ENCODE measurements at regions not wholly inside any gene's neighbourhood (a gene's known extent, or its start where the extent isn't known, plus 50 kb on each side); places are given as distances from the start of the nearest gene placed in this dataset.

DNA sequence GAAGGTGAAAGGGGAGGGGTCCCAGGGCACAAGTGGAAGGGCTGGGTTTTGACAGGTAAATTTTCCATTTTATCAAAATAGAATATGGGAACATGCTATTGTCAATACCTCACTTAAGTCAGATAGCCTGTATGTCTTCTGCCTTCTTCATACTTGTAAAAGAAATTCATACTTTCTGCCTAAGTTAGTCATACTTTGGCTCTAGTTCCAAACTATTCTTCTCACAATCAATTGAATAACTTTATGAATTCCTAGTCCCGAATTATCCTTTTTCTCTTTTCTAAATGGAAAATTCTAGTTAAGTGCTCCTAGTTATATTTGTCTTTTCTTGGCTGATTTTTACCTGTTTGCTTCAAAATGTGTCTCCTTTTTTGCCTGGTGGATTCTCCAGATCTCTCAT, 271.4 kb downstream of the CSNK1G3 start:
- intact Hi-C loops (cut with micrococcal nuclease; ENCODE audit: unreplicated experiment): no loop called here
- Mint-ChIP-seq H3K36me3 (ENCODE audit: insufficient read depth, unreplicated experiment) (no peaks in the 10 kb centered on the region), H3K27ac (ENCODE audit: unreplicated experiment) (no peak overlapping the region), H3K4me1 (ENCODE audit: low read depth, unreplicated experiment) (no peaks in the 10 kb centered on the region), H3K9me3 (ENCODE audit: low read depth, unreplicated experiment) (peaks cover 2% of the 10 kb centered on the region), H3K27me3 (ENCODE audit: unreplicated experiment) (no peaks in the 10 kb centered on the region), H3K4me3 (ENCODE audit: low read depth, unreplicated experiment) (no peak overlapping the region)
- no peak for DNase-seq
- no peak for TF ChIP-seq CTCF (IDR thresholded peaks at IDR 0.05; ENCODE audit: unreplicated experiment)
- no TSS peak for BruUV-seq (replicated peaks)
- CTCF ChIA-PET: no interaction called here

DNA sequence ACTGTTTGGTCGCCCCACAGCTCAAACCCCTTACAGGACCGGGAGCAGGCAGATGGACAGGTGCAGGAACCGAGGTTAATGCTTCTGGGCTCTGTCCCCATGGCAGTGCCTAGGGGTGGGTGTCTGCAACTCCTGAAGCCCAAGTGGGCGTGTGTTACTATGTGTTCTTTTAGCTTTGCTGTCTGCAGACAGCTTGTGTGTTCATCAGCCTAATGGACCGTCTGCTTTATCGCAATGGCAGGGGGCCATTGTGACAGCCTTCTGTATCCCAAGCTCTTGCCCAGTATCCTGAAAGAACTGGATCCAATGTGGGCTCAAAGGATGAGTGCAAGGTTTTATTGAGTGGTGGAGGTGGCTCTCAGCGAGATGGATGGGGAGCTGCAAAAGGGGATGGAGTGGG, 266.7 kb downstream of the CSNK1G3 start:
- Mint-ChIP-seq H3K4me3 (ENCODE audit: low read depth, unreplicated experiment) (no peak overlapping the region), H3K4me1 (ENCODE audit: low read depth, unreplicated experiment) (no peaks in the 10 kb centered on the region), H3K27me3 (ENCODE audit: unreplicated experiment) (no peaks in the 10 kb centered on the region), H3K9me3 (ENCODE audit: low read depth, unreplicated experiment) (peaks cover 2% of the 10 kb centered on the region), H3K36me3 (ENCODE audit: insufficient read depth, unreplicated experiment) (no peaks in the 10 kb centered on the region), H3K27ac (ENCODE audit: unreplicated experiment) (no peak overlapping the region)
- intact Hi-C loops (cut with micrococcal nuclease; ENCODE audit: unreplicated experiment): no loop called here
- no peak for TF ChIP-seq CTCF (IDR thresholded peaks at IDR 0.05; ENCODE audit: unreplicated experiment)
- DNase-seq: no peak
- CTCF ChIA-PET: no interaction called here
- BruUV-seq (replicated peaks): no TSS peak

DNA sequence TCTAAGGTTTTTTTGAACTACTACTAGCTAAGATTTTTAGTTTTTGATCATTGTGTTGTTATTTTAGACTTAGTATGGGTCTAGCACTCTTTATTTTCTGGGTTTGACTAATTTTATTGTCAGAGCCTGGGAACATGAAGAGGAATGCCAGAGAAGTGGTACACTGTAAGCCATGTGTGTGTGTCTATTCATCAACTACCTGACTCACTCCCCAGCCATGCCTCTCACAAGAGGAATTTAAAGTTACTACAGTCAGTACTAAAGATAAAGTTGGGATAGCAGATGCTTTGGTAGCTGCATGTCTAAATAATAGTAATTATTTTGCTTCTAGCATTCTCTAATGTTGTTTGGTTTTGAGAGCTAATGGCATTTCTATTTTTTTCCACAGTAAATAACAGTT, 264.8 kb downstream of the CSNK1G3 start:
- no TSS peak for BruUV-seq (replicated peaks)
- DNase-seq: no peak
- no peak overlapping the region for H3K4me3 Mint-ChIP-seq (ENCODE audit: low read depth, unreplicated experiment)
- no peak for TF ChIP-seq CTCF (IDR thresholded peaks at IDR 0.05; ENCODE audit: unreplicated experiment)
- no peak overlapping the region for H3K27ac Mint-ChIP-seq (ENCODE audit: unreplicated experiment)
- H3K4me1 Mint-ChIP-seq (ENCODE audit: low read depth, unreplicated experiment): no peaks in the 10 kb centered on the region
- peaks cover 2% of the 10 kb centered on the region for H3K9me3 Mint-ChIP-seq (ENCODE audit: low read depth, unreplicated experiment)
- no peaks in the 10 kb centered on the region for H3K36me3 Mint-ChIP-seq (ENCODE audit: insufficient read depth, unreplicated experiment)
- CTCF ChIA-PET: no interaction called here
- no peaks in the 10 kb centered on the region for H3K27me3 Mint-ChIP-seq (ENCODE audit: unreplicated experiment)
- intact Hi-C loops (cut with micrococcal nuclease; ENCODE audit: unreplicated experiment): no loop called here

DNA sequence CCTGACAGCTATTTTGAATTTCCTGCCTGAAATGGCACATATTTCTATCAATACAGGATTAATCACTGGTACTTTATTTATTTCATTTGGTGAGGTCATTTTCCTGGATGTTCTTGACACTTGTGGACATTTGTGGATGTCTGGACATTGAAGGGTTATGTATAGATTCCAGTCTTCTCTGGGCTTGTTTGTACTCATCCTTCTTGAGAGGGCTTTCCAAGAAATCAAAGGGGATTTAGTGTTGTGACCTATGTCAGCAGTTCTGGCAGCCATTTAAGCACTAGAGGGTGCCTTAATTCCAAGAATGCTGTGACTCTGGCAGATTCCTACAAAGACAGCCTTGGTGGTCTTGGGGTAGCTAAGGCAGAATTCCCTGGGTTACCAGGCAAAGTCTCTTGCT, 259.7 kb downstream of the CSNK1G3 start:
- H3K36me3 Mint-ChIP-seq (ENCODE audit: insufficient read depth, unreplicated experiment): no peaks in the 10 kb centered on the region
- DNase-seq: no peak
- H3K4me3 Mint-ChIP-seq (ENCODE audit: low read depth, unreplicated experiment): no peak overlapping the region
- H3K4me1 Mint-ChIP-seq (ENCODE audit: low read depth, unreplicated experiment): no peaks in the 10 kb centered on the region
- no peak for TF ChIP-seq CTCF (IDR thresholded peaks at IDR 0.05; ENCODE audit: unreplicated experiment)
- BruUV-seq (replicated peaks): no TSS peak
- H3K27me3 Mint-ChIP-seq (ENCODE audit: unreplicated experiment): no peaks in the 10 kb centered on the region
- intact Hi-C loops (cut with micrococcal nuclease; ENCODE audit: unreplicated experiment): no loop called here
- H3K27ac Mint-ChIP-seq (ENCODE audit: unreplicated experiment): no peak overlapping the region
- CTCF ChIA-PET: no interaction called here
- H3K9me3 Mint-ChIP-seq (ENCODE audit: low read depth, unreplicated experiment): peaks cover under 1% of the 10 kb centered on the region

- intact Hi-C loops (cut with micrococcal nuclease; ENCODE audit: unreplicated experiment): no loop called here
- no peaks in the 10 kb centered on the region for H3K36me3 Mint-ChIP-seq (ENCODE audit: insufficient read depth, unreplicated experiment)
- no peak for TF ChIP-seq CTCF (IDR thresholded peaks at IDR 0.05; ENCODE audit: unreplicated experiment)
- H3K4me3 Mint-ChIP-seq (ENCODE audit: low read depth, unreplicated experiment): no peak overlapping the region
- no peaks in the 10 kb centered on the region for H3K27me3 Mint-ChIP-seq (ENCODE audit: unreplicated experiment)
- H3K9me3 Mint-ChIP-seq (ENCODE audit: low read depth, unreplicated experiment): peaks cover 14% of the 10 kb centered on the region
- H3K4me1 Mint-ChIP-seq (ENCODE audit: low read depth, unreplicated experiment): no peaks in the 10 kb centered on the region
- DNase-seq: no peak
- BruUV-seq (replicated peaks): no TSS peak
- no peak overlapping the region for H3K27ac Mint-ChIP-seq (ENCODE audit: unreplicated experiment)
- CTCF ChIA-PET: no interaction called here
Observed at GRCh38 chr5:123763201-123763600, 251.2 kb downstream of the CSNK1G3 start.
